Prostate gland (tissue), 2 donors: ENCODE measurements at regions not wholly inside any gene's neighbourhood (a gene's known extent, or its start where the extent isn't known, plus 50 kb on each side); places are given as distances from the start of the nearest gene placed in this dataset.

Source experiments
- DNase-seq: peaks from one replicate; pipeline ENCODE4 v3.0.0-alpha.2; 2019; ENCODE audit warnings: low spot score
- H3K27ac ChIP-seq, 2 donors: fragments of 200-600 bp; sonication (generic); 2 replicates each; pipeline ENCODE4 v1.5.1; 2017 to 2019
- H3K27me3 ChIP-seq: fragments of 200-600 bp; sonication (generic); replicated peaks from 2 replicates; pipeline ENCODE4 v1.5.1; 2019; ENCODE audit not compliant: insufficient read depth
- H3K36me3 ChIP-seq, 2 donors: fragments of 200-600 bp; sonication (generic); 1 replicate in 1 of 2; 2 replicates in 1 of 2; pipeline versions ENCODE4 v1.5.1 to v1.8.1; 2017 to 2019
- H3K4me1 ChIP-seq: fragments of 200-600 bp; sonication (generic); replicated peaks from 2 replicates; pipeline ENCODE4 v1.5.1; 2019
- H3K4me3 ChIP-seq, 2 donors: fragments of 200-600 bp; sonication (generic); 2 replicates each; pipeline ENCODE4 v1.5.1; 2017 to 2019
- H3K9me3 ChIP-seq: fragments of 200-600 bp; sonication (generic); 2 replicates; pipeline ENCODE4 v1.5.1; 2017
- CTCF ChIP-seq, 4 experiments: fragments of 200-600 bp in 2 of 4; fragments of 450-650 bp in 2 of 4; sonication (generic) in 2 of 4; IDR thresholded peaks; 1 replicate in 3 of 4; 2 replicates in 1 of 4; pipeline ENCODE4 v1.5.1; 2016 to 2019; ENCODE audit warnings: antibody characterized with exemption in 4 of 4, mild to moderate bottlenecking in 2 of 4, moderate library complexity in 2 of 4
- POLR2A ChIP-seq: fragments of 450-650 bp; IDR thresholded peaks from one replicate; pipeline ENCODE4 v1.6.1; 2016; ENCODE audit warnings: antibody characterized with exemption, mild to moderate bottlenecking
- POLR2AphosphoS5 ChIP-seq: sonication (generic); formaldehyde crosslinking; IDR thresholded peaks from one replicate; pipeline ENCODE4 v1.6.1; 2017; ENCODE audit warnings: antibody characterized with exemption
- WGBS: methylation state at CpG from one replicate; pipeline ENCODE4 v1.1.5; 2018; 5-methylcytosine and 5-hydroxymethylcytosine counted together
- intact Hi-C: fragments of 100-400 bp; cut with DNase I; formaldehyde crosslinking; loops from one replicate; pipeline ENCODE4 v1.14.2; 2022

- no peak for DNase-seq
- Histone ChIP-seq H3K27me3 (no peaks in the 10 kb centered on the region), H3K4me3 (no peak overlapping the region), H3K27ac (no peak overlapping the region), H3K4me1 (no peaks in the 10 kb centered on the region), H3K9me3 (no peaks in the 10 kb centered on the region), H3K36me3 (no peaks in the 10 kb centered on the region)
- TF ChIP-seq POLR2AphosphoS5 (no peak), CTCF (IDR thresholded peaks at IDR 0.05) (no peak), POLR2A (no peak)
- 71% methylated on average over 8 of the region's 8 CpGs for WGBS
- intact Hi-C loops = no loop called here
These were observed 1357.3 kb upstream of the TENM4 start for GRCh38 chr11:80798174-80798573.

DNA sequence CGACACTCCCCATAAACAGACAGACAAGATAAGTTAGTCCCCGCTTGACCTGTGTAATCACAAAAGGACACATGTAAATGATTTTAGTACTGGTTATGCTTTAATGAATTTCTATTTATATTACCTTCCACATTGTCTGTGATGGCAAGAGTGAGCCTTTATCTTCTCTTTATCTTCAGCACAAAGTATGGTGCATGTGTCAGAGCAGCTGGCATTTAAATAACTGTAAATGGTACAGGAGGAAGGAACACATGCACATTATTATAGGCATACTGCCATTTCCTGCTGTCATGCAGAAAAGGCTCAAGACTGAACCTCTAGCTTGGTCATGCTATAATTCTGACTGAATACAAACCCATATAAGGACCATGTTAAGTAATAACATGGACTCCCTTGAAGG is 1342.7 kb upstream of the TENM4 start:
- Histone ChIP-seq H3K4me3 (no peak overlapping the region), H3K4me1 (peaks cover 4% of the 10 kb centered on the region), H3K27me3 (no peaks in the 10 kb centered on the region), H3K36me3 (no peaks in the 10 kb centered on the region), H3K9me3 (no peaks in the 10 kb centered on the region), H3K27ac (peak overlapping the region in 1 of 2 donors; percentile 23)
- no peak for TF ChIP-seq POLR2A
- peak; percentile 15 for TF ChIP-seq POLR2AphosphoS5
- 64% methylated on average over 2 of the region's 2 CpGs for WGBS
- intact Hi-C loops = no loop called here
- DNase-seq = no peak

DNA sequence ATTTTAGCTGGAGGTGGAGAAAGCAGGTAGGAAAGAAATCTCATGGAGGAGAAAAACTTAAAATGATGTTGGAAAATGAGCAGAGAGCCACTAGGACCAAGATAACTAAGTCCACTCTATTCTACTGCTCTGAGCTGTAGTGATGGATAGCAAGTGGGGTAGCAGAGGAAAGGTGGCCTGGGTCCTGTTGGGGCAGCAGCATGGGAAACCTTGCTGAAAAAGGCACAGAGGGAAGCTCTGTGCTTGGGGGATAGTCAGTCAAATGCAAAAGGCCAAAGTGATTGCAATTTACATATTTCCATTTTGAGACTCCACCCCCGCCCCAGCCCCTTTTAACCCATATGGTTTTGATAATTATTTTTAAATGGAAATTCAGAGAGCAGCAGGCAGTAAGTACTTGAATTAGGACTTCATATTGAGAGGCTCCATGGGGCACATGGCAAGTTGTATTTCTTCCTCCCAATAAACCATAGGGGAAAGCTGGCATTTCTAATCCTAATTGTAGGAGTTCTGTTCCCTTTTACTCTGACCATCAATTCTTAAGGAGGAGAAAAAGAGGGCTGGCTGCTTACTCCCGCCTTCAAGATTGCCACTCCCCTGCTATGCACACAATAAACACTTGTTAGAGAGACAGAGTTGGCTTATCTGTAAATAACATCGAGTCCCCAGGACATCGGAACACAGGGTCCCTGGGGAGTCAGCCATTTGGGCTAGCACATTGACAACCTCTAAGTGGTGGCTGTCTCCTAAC is 1341.5 kb upstream of the TENM4 start:
- Histone ChIP-seq H3K4me1 (peaks cover 4% of the 10 kb centered on the region), H3K36me3 (no peaks in the 10 kb centered on the region), H3K27me3 (no peaks in the 10 kb centered on the region), H3K9me3 (no peaks in the 10 kb centered on the region), H3K27ac (peak overlapping the region in 1 of 2 donors; percentile 23), H3K4me3 (no peak overlapping the region)
- TF ChIP-seq POLR2A = no peak
- peak; percentile 72 for TF ChIP-seq POLR2AphosphoS5
- TF ChIP-seq CTCF (IDR thresholded peaks at IDR 0.05) = no peak
- DNase-seq = peak; percentile 55
- intact Hi-C loops = no loop called here
- WGBS = 40% methylated on average over 4 of the region's 4 CpGs

- 33% methylated on average over 5 of the region's 5 CpGs for WGBS
- Histone ChIP-seq H3K27me3 (no peaks in the 10 kb centered on the region), H3K27ac (peak overlapping the region in 1 of 2 donors; percentile 13), H3K4me1 (peaks cover 4% of the 10 kb centered on the region), H3K4me3 (no peak overlapping the region), H3K9me3 (no peaks in the 10 kb centered on the region), H3K36me3 (no peaks in the 10 kb centered on the region)
- TF ChIP-seq POLR2A (no peak), CTCF (IDR thresholded peaks at IDR 0.05) (no peak), POLR2AphosphoS5 (no peak)
- DNase-seq = peak; percentile 7
- intact Hi-C loops = no loop called here
These were observed 1339.2 kb upstream of the TENM4 start for GRCh38 chr11:80779905-80780605.

DNA sequence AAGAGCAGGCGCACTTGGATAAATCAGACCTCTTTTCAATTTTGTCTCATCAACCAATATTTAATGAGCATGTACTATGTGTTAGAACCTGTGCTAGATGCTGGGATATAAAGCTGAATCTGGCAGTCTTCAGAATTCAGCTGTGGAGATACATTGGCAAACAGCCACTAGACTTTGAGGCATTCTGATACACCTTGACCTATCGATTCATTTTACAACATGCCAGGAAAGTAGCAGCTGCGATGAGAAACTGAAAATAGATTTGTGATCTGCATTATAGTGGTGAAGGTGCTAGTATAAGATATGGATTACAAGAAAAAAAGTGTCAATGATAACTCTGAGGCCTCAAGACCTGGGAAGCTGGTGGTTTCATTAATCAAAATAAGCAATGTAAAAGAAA is 1338.1 kb upstream of the TENM4 start:
- Histone ChIP-seq H3K4me3 (no peak overlapping the region), H3K4me1 (peaks cover 4% of the 10 kb centered on the region), H3K27me3 (no peaks in the 10 kb centered on the region), H3K36me3 (no peaks in the 10 kb centered on the region), H3K27ac (no peak overlapping the region), H3K9me3 (no peaks in the 10 kb centered on the region)
- WGBS = 91% methylated on average over 3 of the region's 3 CpGs
- intact Hi-C loops = no loop called here
- TF ChIP-seq CTCF (IDR thresholded peaks at IDR 0.05) = no peak
- TF ChIP-seq POLR2A = no peak
- TF ChIP-seq POLR2AphosphoS5 = no peak
- DNase-seq = no peak
